C4-2B (cell line): ENCODE measurements at regions not wholly inside any gene's neighbourhood (a gene's known extent, or its start where the extent isn't known, plus 50 kb on each side); places are given as distances from the start of the nearest gene placed in this dataset.

Source experiments
- CTCF ChIP-seq: fragments of 450-650 bp; conservative IDR thresholded peaks from 2 replicates; pipeline ENCODE4 v1.5.1; 2017; ENCODE audit warnings: mild to moderate bottlenecking
- ZFX ChIP-seq: fragments of 450-650 bp; IDR thresholded peaks from 2 replicates; pipeline ENCODE4 v1.6.1; 2017

GRCh38 chr15:37582852-37583251, 351.6 kb upstream of the TMCO5A start:
- TF ChIP-seq ZFX = no peak
- TF ChIP-seq CTCF = no peak
